CD4-positive, CD25-positive, alpha-beta regulatory T cell (primary cell): ENCODE measurements at regions not wholly inside any gene's neighbourhood (a gene's known extent, or its start where the extent isn't known, plus 50 kb on each side); places are given as distances from the start of the nearest gene placed in this dataset.
"Not testable (repeated sequence)": the region's sequence is repeated elsewhere in the genome, so short reads cannot be mapped to it uniquely, and the experiment has no call there.

Experiments used
- ATAC-seq, 2 donors: fragments of 150-1000 bp; cut with Tn5 transposase; one replicate each; pipeline ENCODE4 v1.10.0; 2021; ENCODE audit warnings: low read depth in 2 of 2, moderate number of reproducible peaks in 2 of 2, moderate library complexity in 1 of 2
- DNase-seq, 3 donors: peaks; one replicate each; pipeline versions ENCODE4 v3.0.0 to v3.0.0-alpha.2; 2012 to 2022; ENCODE audit warnings: mixed read lengths in 1 of 3
- H3K27ac ChIP-seq: one replicate; pipeline ENCODE4 v1.7.0; 2013; ENCODE audit warnings: mild to moderate bottlenecking, low read length; ENCODE audit not compliant: insufficient read depth, poor library complexity, severe bottlenecking
- H3K27me3 ChIP-seq: one replicate; pipeline ENCODE4 v1.7.0; 2013; ENCODE audit warnings: low read length; ENCODE audit not compliant: control insufficient read depth, insufficient read depth
- H3K36me3 ChIP-seq: one replicate; pipeline ENCODE4 v1.7.0; 2013; ENCODE audit warnings: mild to moderate bottlenecking, low read length, moderate library complexity; ENCODE audit not compliant: control insufficient read depth, insufficient read depth
- H3K4me1 ChIP-seq: 2 replicates; pipeline ENCODE4 v1.7.0; 2013; ENCODE audit warnings: mild to moderate bottlenecking, low read length; ENCODE audit not compliant: insufficient read depth, control insufficient read depth, poor library complexity, severe bottlenecking
- H3K4me3 ChIP-seq: one replicate; pipeline ENCODE4 v1.7.0; 2013; ENCODE audit warnings: low read depth, mild to moderate bottlenecking, low read length, moderate library complexity
- H3K9me3 ChIP-seq, 2 experiments: 1 replicate in 1 of 2; 2 replicates in 1 of 2; pipeline ENCODE4 v1.7.0; 2013; ENCODE audit warnings: low read length in 2 of 2, mild to moderate bottlenecking in 1 of 2, moderate library complexity in 1 of 2; ENCODE audit not compliant: control insufficient read depth in 2 of 2
- H3K27ac Mint-ChIP-seq, 3 donors: one replicate each; pipeline ENCODE4 v1.8.0; 2020 to 2022; ENCODE audit warnings: mild to moderate bottlenecking in 3 of 3, mixed read lengths in 3 of 3, moderate library complexity in 2 of 3
- H3K27me3 Mint-ChIP-seq: one replicate; pipeline ENCODE4 v1.8.0; 2022; ENCODE audit warnings: mild to moderate bottlenecking, mixed read lengths
- H3K36me3 Mint-ChIP-seq: one replicate; pipeline ENCODE4 v1.8.0; 2020; ENCODE audit warnings: mixed read lengths
- H3K4me1 Mint-ChIP-seq, 4 donors: one replicate each; pipeline ENCODE4 v1.8.0; 2020 to 2022; ENCODE audit warnings: mixed read lengths in 4 of 4, mild to moderate bottlenecking in 1 of 4
- H3K4me3 Mint-ChIP-seq, 4 donors: one replicate each; pipeline ENCODE4 v1.8.0; 2020 to 2022; ENCODE audit warnings: mild to moderate bottlenecking in 4 of 4, mixed read lengths in 4 of 4, moderate library complexity in 3 of 4
- H3K9me3 Mint-ChIP-seq, 7 donors: one replicate each; pipeline ENCODE4 v1.8.0; 2020 to 2022; ENCODE audit warnings: mixed read lengths in 7 of 7, mild to moderate bottlenecking in 3 of 7, moderate library complexity in 2 of 7

DNA sequence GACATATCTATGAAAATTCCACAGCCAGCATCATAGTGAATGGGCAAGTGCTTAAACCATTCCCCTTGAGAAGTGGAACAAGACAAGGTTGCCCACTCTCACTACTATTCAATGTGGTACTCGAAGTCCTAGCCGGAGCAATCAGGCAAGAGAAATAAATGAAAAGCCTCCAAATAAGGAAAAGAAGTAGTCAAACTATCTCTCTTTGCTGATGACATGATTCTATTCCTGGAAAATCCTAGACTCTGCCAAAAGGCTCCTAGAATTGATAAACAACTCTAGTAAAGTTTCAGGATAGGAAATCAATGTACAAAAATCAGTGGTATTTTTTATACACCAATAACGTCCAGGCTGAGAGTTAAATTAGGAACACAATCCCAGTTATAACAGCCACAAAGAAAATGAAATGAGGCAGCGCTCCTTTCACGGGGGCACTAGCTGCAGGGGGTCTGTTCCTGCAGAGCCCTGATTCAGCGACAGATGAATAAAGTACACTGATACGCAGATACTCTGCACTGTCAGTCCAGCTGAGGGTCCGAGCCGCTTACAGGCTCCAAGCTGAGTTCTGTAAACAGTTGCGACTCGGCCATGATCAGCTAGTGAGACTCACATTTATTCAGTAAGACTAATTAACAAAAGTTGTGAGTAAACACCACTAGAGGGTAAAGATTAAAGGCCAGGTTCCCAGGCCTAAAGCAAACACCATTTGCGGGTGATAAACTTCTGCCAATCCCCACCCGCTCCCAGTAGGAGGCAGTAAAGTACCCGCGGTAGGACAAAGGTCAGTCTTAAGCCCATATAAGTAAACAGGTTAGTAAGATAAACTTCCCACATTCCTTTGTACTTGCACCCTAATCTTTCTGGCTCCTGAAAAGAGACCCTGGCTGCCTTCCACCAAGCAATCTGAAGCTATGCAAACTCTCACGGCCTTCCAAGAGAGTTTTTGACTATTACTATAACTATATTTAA is 290.6 kb upstream of the GRID2 start:
- peaks cover 0 to 15% (median 5%) of the 10 kb centered on the region in 7 donors for H3K9me3 Mint-ChIP-seq
- H3K36me3 Mint-ChIP-seq, result no peaks in the 10 kb centered on the region
- no peak overlapping the region for H3K4me3 Mint-ChIP-seq
- H3K27ac Mint-ChIP-seq, result no peak overlapping the region
- no peaks in the 10 kb centered on the region for H3K4me1 ChIP-seq
- H3K4me3 ChIP-seq, result no peak overlapping the region
- DNase-seq (no peak), ATAC-seq (no peak)
- H3K27me3 ChIP-seq, result no peaks in the 10 kb centered on the region
- H3K27me3 Mint-ChIP-seq, result no peaks in the 10 kb centered on the region
- no peaks in the 10 kb centered on the region for H3K9me3 ChIP-seq
- H3K4me1 Mint-ChIP-seq, result no peaks in the 10 kb centered on the region
- H3K27ac ChIP-seq, result no peak overlapping the region
- H3K36me3 ChIP-seq, result no peaks in the 10 kb centered on the region

GRCh38 chr4:92014067-92014466 is 289.7 kb upstream of the GRID2 start:
- Mint-ChIP-seq H3K4me1 (no peaks in the 10 kb centered on the region), H3K36me3 (no peaks in the 10 kb centered on the region)
- H3K36me3 ChIP-seq, result no peaks in the 10 kb centered on the region

GRCh38 chr4:92021203-92021602 is 282.6 kb upstream of the GRID2 start:
- H3K4me1 Mint-ChIP-seq, result no peaks in the 10 kb centered on the region
- H3K9me3 ChIP-seq, result no peaks in the 10 kb centered on the region
- H3K4me1 ChIP-seq, result no peaks in the 10 kb centered on the region
- no peaks in the 10 kb centered on the region for H3K27me3 ChIP-seq
- H3K4me3 Mint-ChIP-seq, result no peak overlapping the region
- ATAC-seq, result no peak
- H3K4me3 ChIP-seq, result no peak overlapping the region
- H3K27me3 Mint-ChIP-seq, result no peaks in the 10 kb centered on the region
- no peaks in the 10 kb centered on the region for H3K36me3 Mint-ChIP-seq
- H3K27ac ChIP-seq, result no peak overlapping the region
- DNase-seq, result no peak
- peaks cover 4 to 22% (median 6%) of the 10 kb centered on the region in 7 donors for H3K9me3 Mint-ChIP-seq
- no peaks in the 10 kb centered on the region for H3K36me3 ChIP-seq
- H3K27ac Mint-ChIP-seq, result no peak overlapping the region

More at GRCh38 chr4:92014067-92014466, 289.7 kb upstream of the GRID2 start:
- Mint-ChIP-seq H3K27ac (no peak overlapping the region), H3K4me3 (no peak overlapping the region), H3K9me3 (peaks cover 0 to 11% (median 5%) of the 10 kb centered on the region in 7 donors), H3K27me3 (no peaks in the 10 kb centered on the region)
- no peak overlapping the region for H3K27ac ChIP-seq
- no peaks in the 10 kb centered on the region for H3K9me3 ChIP-seq
- DNase-seq (no peak), ATAC-seq (no peak)
- H3K4me1 ChIP-seq, result no peaks in the 10 kb centered on the region
- H3K27me3 ChIP-seq, result no peaks in the 10 kb centered on the region
- no peak overlapping the region for H3K4me3 ChIP-seq

GRCh38 chr4:92021788-92022187 is 282.0 kb upstream of the GRID2 start:
- Mint-ChIP-seq H3K27me3 (no peaks in the 10 kb centered on the region), H3K4me1 (no peaks in the 10 kb centered on the region), H3K27ac (no peak overlapping the region), H3K9me3 (peaks cover 5 to 22% (median 7%) of the 10 kb centered on the region in 7 donors), H3K36me3 (no peaks in the 10 kb centered on the region), H3K4me3 (no peak overlapping the region)
- DNase-seq, result no peak
- Histone ChIP-seq H3K4me1 (no peaks in the 10 kb centered on the region), H3K27me3 (no peaks in the 10 kb centered on the region), H3K4me3 (no peak overlapping the region), H3K36me3 (no peaks in the 10 kb centered on the region), H3K9me3 (no peaks in the 10 kb centered on the region), H3K27ac (no peak overlapping the region)
- no peak for ATAC-seq

DNA sequence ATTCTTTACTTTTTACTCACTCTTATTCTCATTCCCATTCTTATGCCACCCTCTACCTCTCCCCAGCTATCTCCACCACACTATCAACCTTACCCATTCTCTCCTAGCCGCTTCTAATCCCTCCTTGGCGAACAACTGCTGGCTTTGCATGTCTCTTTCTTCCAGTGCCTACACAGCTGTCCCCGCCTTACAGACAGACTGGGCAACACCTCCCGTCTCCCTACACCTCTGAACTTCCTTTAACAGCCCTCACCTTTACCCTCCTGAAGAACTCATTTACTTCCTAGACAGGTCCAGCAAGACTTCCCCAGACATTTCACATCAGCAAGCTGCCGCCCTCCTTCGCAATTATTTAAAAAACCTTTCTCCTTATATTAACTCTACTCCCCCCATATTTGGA is 274.9 kb upstream of the GRID2 start:
- DNase-seq, H3K9me3 ChIP-seq, H3K27me3 Mint-ChIP-seq, H3K36me3 ChIP-seq, H3K4me3 Mint-ChIP-seq, H3K4me3 ChIP-seq, ATAC-seq, H3K27me3 ChIP-seq, H3K4me1 ChIP-seq, H3K4me1 Mint-ChIP-seq, H3K27ac ChIP-seq, H3K36me3 Mint-ChIP-seq, H3K27ac Mint-ChIP-seq: not testable (repeated sequence)
- peaks cover 0 to 11% (median 4%) of the 10 kb centered on the region in 7 donors for H3K9me3 Mint-ChIP-seq

- Histone ChIP-seq H3K36me3 (no peaks in the 10 kb centered on the region), H3K4me3 (no peak overlapping the region), H3K9me3 (no peaks in the 10 kb centered on the region), H3K4me1 (no peaks in the 10 kb centered on the region), H3K27ac (no peak overlapping the region), H3K27me3 (no peaks in the 10 kb centered on the region)
- peaks cover 0 to 12% (median 4%) of the 10 kb centered on the region in 7 donors for H3K9me3 Mint-ChIP-seq
- H3K36me3 Mint-ChIP-seq, result no peaks in the 10 kb centered on the region
- no peaks in the 10 kb centered on the region for H3K4me1 Mint-ChIP-seq
- no peak overlapping the region for H3K27ac Mint-ChIP-seq
- DNase-seq (no peak), ATAC-seq (no peak)
- no peak overlapping the region for H3K4me3 Mint-ChIP-seq
- H3K27me3 Mint-ChIP-seq, result no peaks in the 10 kb centered on the region
Measured at GRCh38 chr4:92031825-92032224, 271.9 kb upstream of the GRID2 start.

DNA sequence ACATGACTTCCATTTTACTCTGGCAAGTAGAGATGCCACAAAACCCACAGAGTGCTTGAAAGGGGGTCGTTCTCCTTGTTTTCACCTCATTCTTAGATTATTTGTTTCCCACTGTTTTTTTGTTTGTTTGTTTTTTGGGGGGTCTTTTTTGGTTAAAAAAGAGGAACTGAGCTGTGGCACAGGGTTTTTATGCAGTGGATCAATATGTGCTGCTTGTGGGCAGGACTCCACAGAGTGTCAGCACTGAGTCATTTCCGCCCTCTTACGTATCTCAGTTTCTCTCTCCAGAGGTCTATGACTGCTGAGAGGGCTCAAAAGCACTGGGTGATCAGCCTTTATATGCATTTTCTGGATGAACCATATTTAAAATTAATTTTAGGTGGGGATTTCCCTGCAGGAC is 268.1 kb upstream of the GRID2 start:
- Histone ChIP-seq H3K27ac (no peak overlapping the region), H3K36me3 (no peaks in the 10 kb centered on the region), H3K4me1 (no peaks in the 10 kb centered on the region), H3K27me3 (no peaks in the 10 kb centered on the region), H3K4me3 (no peak overlapping the region), H3K9me3 (peaks cover 0 to 4% of the 10 kb centered on the region in 2 experiments)
- DNase-seq, result no peak
- Mint-ChIP-seq H3K9me3 (peaks cover 0 to 17% (median 5%) of the 10 kb centered on the region in 7 donors), H3K4me3 (no peak overlapping the region), H3K36me3 (no peaks in the 10 kb centered on the region), H3K27ac (no peak overlapping the region), H3K27me3 (no peaks in the 10 kb centered on the region), H3K4me1 (no peaks in the 10 kb centered on the region)
- no peak for ATAC-seq

GRCh38 chr4:92045718-92046117 is 258.0 kb upstream of the GRID2 start:
- H3K27me3 Mint-ChIP-seq, result no peaks in the 10 kb centered on the region
- Histone ChIP-seq H3K4me3 (no peak overlapping the region), H3K27me3 (no peaks in the 10 kb centered on the region), H3K36me3 (no peaks in the 10 kb centered on the region), H3K9me3 (no peaks in the 10 kb centered on the region), H3K27ac (no peak overlapping the region), H3K4me1 (no peaks in the 10 kb centered on the region)
- peaks cover 3 to 19% (median 9%) of the 10 kb centered on the region in 7 donors for H3K9me3 Mint-ChIP-seq
- no peak for ATAC-seq
- no peak overlapping the region for H3K4me3 Mint-ChIP-seq
- H3K4me1 Mint-ChIP-seq, result no peaks in the 10 kb centered on the region
- H3K27ac Mint-ChIP-seq, result no peak overlapping the region
- H3K36me3 Mint-ChIP-seq, result no peaks in the 10 kb centered on the region
- DNase-seq, result no peak
